ENCODE measurements at regions not wholly inside any gene's neighbourhood (a gene's known extent, or its start where the extent isn't known, plus 50 kb on each side); places are given as distances from the start of the nearest gene placed in this dataset.

DNA sequence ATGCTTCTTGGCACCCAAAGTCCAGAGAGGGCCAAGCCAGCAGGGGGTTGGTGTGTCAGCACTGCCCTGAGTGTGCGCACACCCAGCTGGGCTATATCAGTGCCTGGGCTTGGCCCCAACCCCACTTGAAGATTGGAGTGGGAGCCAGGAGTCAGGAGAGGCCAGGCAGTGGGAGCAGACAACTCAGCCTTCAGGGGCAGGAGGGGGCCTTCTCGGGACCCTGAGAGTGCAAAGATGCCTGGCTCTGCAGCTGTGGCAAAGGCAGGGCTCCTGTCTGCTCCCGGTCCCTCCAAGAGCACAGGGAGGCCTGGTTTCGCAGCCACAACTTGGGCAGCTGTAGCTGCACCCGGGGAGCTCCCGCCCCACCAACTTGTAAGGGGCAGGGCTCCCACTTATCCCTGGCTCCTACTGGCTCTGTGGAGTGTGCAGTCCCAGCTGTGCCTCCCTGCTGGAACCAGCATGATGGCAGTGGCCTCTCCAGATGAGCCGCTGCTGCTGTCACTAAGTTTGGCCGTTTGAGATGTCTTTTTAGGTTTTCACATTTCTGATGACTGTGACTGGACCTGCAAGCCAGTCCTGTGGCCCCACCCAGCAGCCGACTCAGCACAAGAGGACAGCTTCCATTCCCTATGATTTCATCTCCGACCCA is 148.8 kb upstream of the HS6ST1 start:
- BruUV-seq (replicated peaks), result no TSS peak
- 3% methylated on average over 10 of the region's 10 CpGs for WGBS (ENCODE audit: insufficient coverage, low coverage, missing lambda C conversion rate)

More for the DNA sequence above, 148.8 kb upstream of the HS6ST1 start:
- TF ChIP-seq, protein P1, sequence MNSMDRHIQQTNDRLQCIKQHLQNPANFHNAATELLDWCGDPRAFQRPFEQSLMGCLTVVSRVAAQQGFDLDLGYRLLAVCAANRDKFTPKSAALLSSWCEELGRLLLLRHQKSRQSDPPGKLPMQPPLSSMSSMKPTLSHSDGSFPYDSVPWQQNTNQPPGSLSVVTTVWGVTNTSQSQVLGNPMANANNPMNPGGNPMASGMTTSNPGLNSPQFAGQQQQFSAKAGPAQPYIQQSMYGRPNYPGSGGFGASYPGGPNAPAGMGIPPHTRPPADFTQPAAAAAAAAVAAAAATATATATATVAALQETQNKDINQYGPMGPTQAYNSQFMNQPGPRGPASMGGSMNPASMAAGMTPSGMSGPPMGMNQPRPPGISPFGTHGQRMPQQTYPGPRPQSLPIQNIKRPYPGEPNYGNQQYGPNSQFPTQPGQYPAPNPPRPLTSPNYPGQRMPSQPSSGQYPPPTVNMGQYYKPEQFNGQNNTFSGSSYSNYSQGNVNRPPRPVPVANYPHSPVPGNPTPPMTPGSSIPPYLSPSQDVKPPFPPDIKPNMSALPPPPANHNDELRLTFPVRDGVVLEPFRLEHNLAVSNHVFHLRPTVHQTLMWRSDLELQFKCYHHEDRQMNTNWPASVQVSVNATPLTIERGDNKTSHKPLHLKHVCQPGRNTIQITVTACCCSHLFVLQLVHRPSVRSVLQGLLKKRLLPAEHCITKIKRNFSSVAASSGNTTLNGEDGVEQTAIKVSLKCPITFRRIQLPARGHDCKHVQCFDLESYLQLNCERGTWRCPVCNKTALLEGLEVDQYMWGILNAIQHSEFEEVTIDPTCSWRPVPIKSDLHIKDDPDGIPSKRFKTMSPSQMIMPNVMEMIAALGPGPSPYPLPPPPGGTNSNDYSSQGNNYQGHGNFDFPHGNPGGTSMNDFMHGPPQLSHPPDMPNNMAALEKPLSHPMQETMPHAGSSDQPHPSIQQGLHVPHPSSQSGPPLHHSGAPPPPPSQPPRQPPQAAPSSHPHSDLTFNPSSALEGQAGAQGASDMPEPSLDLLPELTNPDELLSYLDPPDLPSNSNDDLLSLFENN (IDR thresholded peaks at IDR 0.05; ENCODE audit: low read depth in 2 of 2, low read length in 2 of 2), result no peak
- TF ChIP-seq SP2 (IDR thresholded peaks at IDR 0.05; ENCODE audit: extremely low read depth, low read depth, low read length, poor library complexity, severe bottlenecking), result no peak
- TF ChIP-seq, protein P2, sequence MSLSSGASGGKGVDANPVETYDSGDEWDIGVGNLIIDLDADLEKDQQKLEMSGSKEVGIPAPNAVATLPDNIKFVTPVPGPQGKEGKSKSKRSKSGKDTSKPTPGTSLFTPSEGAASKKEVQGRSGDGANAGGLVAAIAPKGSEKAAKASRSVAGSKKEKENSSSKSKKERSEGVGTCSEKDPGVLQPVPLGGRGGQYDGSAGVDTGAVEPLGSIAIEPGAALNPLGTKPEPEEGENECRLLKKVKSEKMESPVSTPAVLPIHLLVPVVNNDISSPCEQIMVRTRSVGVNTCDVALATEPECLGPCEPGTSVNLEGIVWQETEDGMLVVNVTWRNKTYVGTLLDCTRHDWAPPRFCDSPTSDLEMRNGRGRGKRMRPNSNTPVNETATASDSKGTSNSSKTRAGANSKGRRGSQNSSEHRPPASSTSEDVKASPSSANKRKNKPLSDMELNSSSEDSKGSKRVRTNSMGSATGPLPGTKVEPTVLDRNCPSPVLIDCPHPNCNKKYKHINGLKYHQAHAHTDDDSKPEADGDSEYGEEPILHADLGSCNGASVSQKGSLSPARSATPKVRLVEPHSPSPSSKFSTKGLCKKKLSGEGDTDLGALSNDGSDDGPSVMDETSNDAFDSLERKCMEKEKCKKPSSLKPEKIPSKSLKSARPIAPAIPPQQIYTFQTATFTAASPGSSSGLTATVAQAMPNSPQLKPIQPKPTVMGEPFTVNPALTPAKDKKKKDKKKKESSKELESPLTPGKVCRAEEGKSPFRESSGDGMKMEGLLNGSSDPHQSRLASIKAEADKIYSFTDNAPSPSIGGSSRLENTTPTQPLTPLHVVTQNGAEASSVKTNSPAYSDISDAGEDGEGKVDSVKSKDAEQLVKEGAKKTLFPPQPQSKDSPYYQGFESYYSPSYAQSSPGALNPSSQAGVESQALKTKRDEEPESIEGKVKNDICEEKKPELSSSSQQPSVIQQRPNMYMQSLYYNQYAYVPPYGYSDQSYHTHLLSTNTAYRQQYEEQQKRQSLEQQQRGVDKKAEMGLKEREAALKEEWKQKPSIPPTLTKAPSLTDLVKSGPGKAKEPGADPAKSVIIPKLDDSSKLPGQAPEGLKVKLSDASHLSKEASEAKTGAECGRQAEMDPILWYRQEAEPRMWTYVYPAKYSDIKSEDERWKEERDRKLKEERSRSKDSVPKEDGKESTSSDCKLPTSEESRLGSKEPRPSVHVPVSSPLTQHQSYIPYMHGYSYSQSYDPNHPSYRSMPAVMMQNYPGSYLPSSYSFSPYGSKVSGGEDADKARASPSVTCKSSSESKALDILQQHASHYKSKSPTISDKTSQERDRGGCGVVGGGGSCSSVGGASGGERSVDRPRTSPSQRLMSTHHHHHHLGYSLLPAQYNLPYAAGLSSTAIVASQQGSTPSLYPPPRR (CRISPR knock-in tag; IDR thresholded peaks at IDR 0.05; ENCODE audit: borderline replicate concordance), result no peak
- TF ChIP-seq, protein P3, sequence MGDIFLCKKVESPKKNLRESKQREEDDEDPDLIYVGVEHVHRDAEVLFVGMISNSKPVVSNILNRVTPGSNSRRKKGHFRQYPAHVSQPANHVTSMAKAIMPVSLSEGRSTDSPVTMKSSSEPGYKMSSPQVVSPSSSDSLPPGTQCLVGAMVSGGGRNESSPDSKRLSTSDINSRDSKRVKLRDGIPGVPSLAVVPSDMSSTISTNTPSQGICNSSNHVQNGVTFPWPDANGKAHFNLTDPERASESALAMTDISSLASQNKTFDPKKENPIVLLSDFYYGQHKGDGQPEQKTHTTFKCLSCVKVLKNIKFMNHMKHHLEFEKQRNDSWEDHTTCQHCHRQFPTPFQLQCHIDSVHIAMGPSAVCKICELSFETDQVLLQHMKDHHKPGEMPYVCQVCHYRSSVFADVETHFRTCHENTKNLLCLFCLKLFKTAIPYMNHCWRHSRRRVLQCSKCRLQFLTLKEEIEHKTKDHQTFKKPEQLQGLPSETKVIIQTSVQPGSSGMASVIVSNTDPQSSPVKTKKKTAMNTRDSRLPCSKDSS (IDR thresholded peaks at IDR 0.05; ENCODE audit: low read depth, partially characterized antibody), result no peak
- no peak for TF ChIP-seq THRAP3 (IDR thresholded peaks at IDR 0.05; ENCODE audit: borderline replicate concordance)
- no peak for TF ChIP-seq PRPF4 (IDR thresholded peaks at IDR 0.05; ENCODE audit: insufficient read depth, low read depth, low read length, poor library complexity, severe bottlenecking)
- Histone ChIP-seq H3K27me3 (ENCODE audit: control insufficient read depth in 2 of 2, insufficient read depth in 2 of 2, low read length in 2 of 2) (no peaks in the 10 kb centered on the region; a peak in 1 of 5 replicates), H3K4me1 (replicated peaks in 1 of 2; ENCODE audit: control insufficient read depth in 2 of 2, insufficient read depth in 2 of 2, low read length in 2 of 2) (no peaks in the 10 kb centered on the region; a peak in 1 of 5 replicates), H3K9ac (ENCODE audit: insufficient read depth in 1 of 2, low read depth in 2 of 2, low read length in 2 of 2) (no peak overlapping the region), H3K9me3 (replicated peaks; ENCODE audit: control insufficient read depth, insufficient read depth, low read depth, low read length) (peaks cover 16% of the 10 kb centered on the region), H3K4me2 (ENCODE audit: insufficient read depth, low read length) (no peak overlapping the region), H3K36me3 (ENCODE audit: control insufficient read depth, insufficient read depth, low read length) (no peaks in the 10 kb centered on the region), H4K20me1 (replicated peaks; ENCODE audit: control insufficient read depth, insufficient read depth, low read length) (no peaks in the 10 kb centered on the region), H3K9me1 (ENCODE audit: control insufficient read depth, insufficient read depth, low read length) (no peaks in the 10 kb centered on the region), H3K79me2 (ENCODE audit: control insufficient read depth, insufficient read depth, low read length) (no peaks in the 10 kb centered on the region), H3K4me3 (no peak overlapping the region), H3K27ac (ENCODE audit: extremely low read depth, low read depth, low read length) (no peak overlapping the region), H2AFZ (ENCODE audit: low read depth, low read length) (no peak overlapping the region)
- intact Hi-C loops (cut with micrococcal nuclease) (no loop called here), in situ Hi-C loops (cut with MboI) (no loop called here)
- FAIRE-seq (no peak), ATAC-seq (no peak), DNase-seq (ENCODE audit: extremely low read depth in 1 of 4, low spot score in 3 of 4) (no peak)
- POLR2A ChIA-PET, result no interaction called here
- CTCF ChIA-PET (ENCODE audit: low intra/inter-chr PET ratio), result no interaction called here
